ENCODE measurements at regions not wholly inside any gene's neighbourhood (a gene's known extent, or its start where the extent isn't known, plus 50 kb on each side); places are given as distances from the start of the nearest gene placed in this dataset.

- no peak overlapping the region for H3K27ac ChIP-seq (ENCODE audit: extremely low read depth, low read depth, low read length)
- ChIA-PET CTCF (no interaction called here), POLR2A (no interaction called here)
- no peak overlapping the region for H3K4me3 ChIP-seq (ENCODE audit: low read depth, low read length)
- TF ChIP-seq ZNF394 (tag by site-specific recombination; IDR thresholded peaks at IDR 0.05; ENCODE audit: borderline replicate concordance) (no peak), ZSCAN18 (tag by site-specific recombination; IDR thresholded peaks at IDR 0.05) (no peak), ZNF19 (tag by site-specific recombination; IDR thresholded peaks at IDR 0.05; ENCODE audit: low read depth) (no peak), ZNF26 (tag by site-specific recombination; IDR thresholded peaks at IDR 0.05) (no peak), ZNF423 (tag by site-specific recombination; IDR thresholded peaks at IDR 0.05) (no peak), ZNF610 (tag by site-specific recombination; IDR thresholded peaks at IDR 0.05; ENCODE audit: borderline replicate concordance) (no peak), ZNF148 (tag by site-specific recombination; IDR thresholded peaks at IDR 0.05; ENCODE audit: borderline replicate concordance) (no peak), ZBTB21 (tag by site-specific recombination; IDR thresholded peaks at IDR 0.05) (no peak), ZNF518A (tag by site-specific recombination; conservative IDR thresholded peaks at IDR 0.05; ENCODE audit: low read depth) (no peak), ZNF629 (tag by site-specific recombination; IDR thresholded peaks at IDR 0.05) (no peak), SCRT1 (tag by site-specific recombination; IDR thresholded peaks at IDR 0.05; ENCODE audit: borderline replicate concordance) (no peak), ZNF341 (tag by site-specific recombination; IDR thresholded peaks at IDR 0.05; ENCODE audit: low read depth) (no peak)
- H3K4me1 ChIP-seq (ENCODE audit: control insufficient read depth, insufficient read depth, low read length) = no peaks in the 10 kb centered on the region
- no peaks in the 10 kb centered on the region for H3K36me3 ChIP-seq (ENCODE audit: control insufficient read depth in 2 of 2, insufficient read depth in 1 of 2, low read length in 2 of 2)
- no peaks in the 10 kb centered on the region for H3K9me3 ChIP-seq (ENCODE audit: control insufficient read depth, insufficient read depth, low read depth, low read length)
Measured at GRCh38 chr4:158333820-158334219, 123.5 kb downstream of the TMEM144 start.

- CTCF ChIA-PET = no interaction called here
- H3K9me3 ChIP-seq (ENCODE audit: control insufficient read depth, insufficient read depth, low read depth, low read length) = no peaks in the 10 kb centered on the region
- H3K36me3 ChIP-seq (ENCODE audit: control insufficient read depth in 2 of 2, insufficient read depth in 1 of 2, low read length in 2 of 2) = no peaks in the 10 kb centered on the region
- no peak for TF ChIP-seq ZNF394 (tag by site-specific recombination; IDR thresholded peaks at IDR 0.05; ENCODE audit: borderline replicate concordance)
- TF ChIP-seq ZNF664 (tag by site-specific recombination; IDR thresholded peaks at IDR 0.05) = no peak
- TF ChIP-seq ZNF366 (tag by site-specific recombination; conservative IDR thresholded peaks at IDR 0.05) = no peak
- TF ChIP-seq ZFHX2 (tag by site-specific recombination; conservative IDR thresholded peaks at IDR 0.05) = no peak
- no peak for TF ChIP-seq ZSCAN23 (tag by site-specific recombination; IDR thresholded peaks at IDR 0.05)
- no peak for TF ChIP-seq ZNF837 (tag by site-specific recombination; IDR thresholded peaks at IDR 0.05)
- no peak for TF ChIP-seq ZFP3 (tag by site-specific recombination; IDR thresholded peaks at IDR 0.05; ENCODE audit: low read depth)
- TF ChIP-seq ZNF791 (tag by site-specific recombination; IDR thresholded peaks at IDR 0.05) = no peak
- POLR2A ChIA-PET = no interaction called here
- no peaks in the 10 kb centered on the region for H3K4me1 ChIP-seq (ENCODE audit: control insufficient read depth, insufficient read depth, low read length)
- H3K4me3 ChIP-seq (ENCODE audit: low read depth, low read length) = no peak overlapping the region
- H3K27ac ChIP-seq (ENCODE audit: extremely low read depth, low read depth, low read length) = no peak overlapping the region
Measured at GRCh38 chr4:158341896-158342295, 131.6 kb downstream of the TMEM144 start.
